Keratinocyte (primary cell): ENCODE measurements at regions not wholly inside any gene's neighbourhood (a gene's known extent, or its start where the extent isn't known, plus 50 kb on each side); places are given as distances from the start of the nearest gene placed in this dataset.
"Not testable (repeated sequence)": the region's sequence is repeated elsewhere in the genome, so short reads cannot be mapped to it uniquely, and the experiment has no call there.

Experiments
- CTCF ChIP-seq, 3 experiments: IDR thresholded peaks in 1 of 3; conservative IDR thresholded peaks in 1 of 3; optimal IDR thresholded peaks in 1 of 3; 2 replicates in 2 of 3; 3 replicates in 1 of 3; pipeline versions ENCODE3 to v1.5.1; 2011; ENCODE audit warnings: low read length in 3 of 3, mild to moderate bottlenecking in 3 of 3, moderate library complexity in 2 of 3, control low read depth in 1 of 3, inconsistent platforms in 1 of 3; ENCODE audit not compliant: insufficient read depth in 2 of 3; ENCODE audit errors: extremely low read depth in 1 of 3
- EZH2 ChIP-seq: IDR thresholded peaks from one replicate; pipeline ENCODE4 v1.6.1; 2012; ENCODE audit warnings: inconsistent platforms, mild to moderate bottlenecking, low read length, moderate library complexity

DNA sequence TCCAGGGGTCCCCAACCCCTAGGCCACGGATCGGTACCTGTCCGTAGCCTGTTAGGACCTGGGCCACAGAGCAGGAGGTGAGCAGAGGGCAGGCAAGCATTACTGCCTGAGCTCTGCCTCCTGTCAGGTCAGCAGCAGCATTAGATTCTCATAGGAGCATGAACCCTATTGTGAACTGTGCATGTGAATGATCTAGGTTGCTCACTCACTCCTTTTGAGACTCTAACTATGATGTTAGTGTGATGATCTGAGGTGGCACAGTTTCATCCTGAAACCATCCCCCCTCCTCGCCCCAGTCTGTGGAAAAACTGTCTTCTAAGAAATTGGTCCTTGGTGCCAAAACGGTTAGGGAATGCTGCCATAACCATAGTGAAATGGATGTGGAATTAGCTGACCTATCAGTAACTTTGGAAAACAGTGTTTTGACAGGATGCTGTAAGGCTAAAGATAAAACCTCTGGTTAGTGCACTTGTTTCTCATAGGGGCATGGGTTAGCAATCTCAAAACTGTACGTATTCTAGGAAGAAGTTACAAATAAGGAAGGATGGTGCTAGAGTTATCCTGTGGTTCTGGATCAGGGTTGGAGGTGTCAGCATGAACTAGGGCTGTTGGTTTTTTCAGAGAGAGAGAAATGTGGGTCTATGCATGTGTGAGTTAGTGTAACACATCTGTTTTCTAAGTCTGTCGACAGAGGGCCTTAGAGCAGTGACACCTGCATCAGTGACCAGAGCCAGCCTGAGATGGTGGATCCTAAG is 234.8 kb downstream of the RTP5 start:
- TF ChIP-seq EZH2; CTCF (optimal IDR thresholded peaks at IDR 0.05 in 1 of 3, IDR thresholded peaks at IDR 0.05 in 1 of 3, conservative IDR thresholded peaks at IDR 0.05 in 1 of 3; ENCODE audit: extremely low read depth in 1 of 3, insufficient read depth in 2 of 3, low read length in 3 of 3): not testable (repeated sequence)
